ENCODE measurements at regions not wholly inside any gene's neighbourhood (a gene's known extent, or its start where the extent isn't known, plus 50 kb on each side); places are given as distances from the start of the nearest gene placed in this dataset.

DNA sequence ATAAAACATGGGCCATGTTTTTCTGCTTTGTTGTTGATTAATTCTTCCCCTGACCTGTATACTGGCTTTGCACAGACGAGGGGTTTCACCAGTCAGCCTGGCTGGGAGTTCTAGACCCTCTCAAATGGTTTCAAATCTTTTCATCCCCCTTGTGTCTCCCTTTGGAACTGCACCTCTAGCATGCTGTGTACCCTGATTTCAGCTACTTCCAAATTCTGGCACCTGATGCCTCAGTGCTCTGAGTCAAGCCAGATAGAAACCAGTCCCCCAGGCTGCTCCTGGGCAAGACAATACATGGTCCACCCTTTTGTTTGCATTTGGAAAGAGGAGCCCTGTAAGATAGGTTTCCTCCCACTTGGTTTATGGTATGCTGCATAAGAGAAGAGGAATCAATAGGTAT, 290.2 kb downstream of the BTBD3 start:
- WGBS (ENCODE audit: insufficient coverage, low coverage, missing lambda C conversion rate): 0% methylated on average over 1 of the region's 1 CpG
- in situ Hi-C loops (cut with MboI): no loop called here
- no peak overlapping the region for H2AFZ ChIP-seq (ENCODE audit: low read depth, low read length)
- H3K9ac ChIP-seq (ENCODE audit: insufficient read depth in 1 of 2, low read depth in 2 of 2, low read length in 2 of 2): no peak overlapping the region
- CTCF ChIA-PET (ENCODE audit: low intra/inter-chr PET ratio): no interaction called here
- DNase-seq (ENCODE audit: extremely low read depth in 1 of 4, low spot score in 3 of 4): peak in 3 of 4 experiments; percentile 1 to 12 (median 8)
- H3K4me1 ChIP-seq (replicated peaks in 1 of 2; ENCODE audit: control insufficient read depth in 2 of 2, insufficient read depth in 2 of 2, low read length in 2 of 2): no peaks in the 10 kb centered on the region
- BruUV-seq (replicated peaks): no TSS peak
- no peak overlapping the region for H3K4me3 ChIP-seq
- no peaks in the 10 kb centered on the region for H3K27me3 ChIP-seq (ENCODE audit: control insufficient read depth in 2 of 2, insufficient read depth in 2 of 2, low read length in 2 of 2)
- H3K27ac ChIP-seq (ENCODE audit: extremely low read depth, low read depth, low read length): no peak overlapping the region
- no peak overlapping the region for H3K4me2 ChIP-seq (ENCODE audit: insufficient read depth, low read length)
- no peaks in the 10 kb centered on the region for H3K9me3 ChIP-seq (replicated peaks; ENCODE audit: control insufficient read depth, insufficient read depth, low read depth, low read length)
- H3K9me1 ChIP-seq (ENCODE audit: control insufficient read depth, insufficient read depth, low read length): no peaks in the 10 kb centered on the region
- no peaks in the 10 kb centered on the region for H3K79me2 ChIP-seq (ENCODE audit: control insufficient read depth, insufficient read depth, low read length)
- H3K36me3 ChIP-seq (ENCODE audit: control insufficient read depth, insufficient read depth, low read length): no peaks in the 10 kb centered on the region
- FAIRE-seq: no peak
- intact Hi-C loops (cut with micrococcal nuclease): no loop called here
- POLR2A ChIA-PET: interaction anchor here (0.6 kb wide), 1 partner anchor 296 kb away, joined by 3 read pairs; no protein-coding TSS in a partner anchor
- no peaks in the 10 kb centered on the region for H4K20me1 ChIP-seq (replicated peaks; ENCODE audit: control insufficient read depth, insufficient read depth, low read length)
- ATAC-seq: no peak
- TF ChIP-seq NBN (IDR thresholded peaks at IDR 0.05; ENCODE audit: low read depth) (no peak), COPS2 (conservative IDR thresholded peaks at IDR 0.05) (no peak), MTA3 (IDR thresholded peaks at IDR 0.05; ENCODE audit: borderline replicate concordance) (no peak), BCL6 (CRISPR knock-in tag; IDR thresholded peaks at IDR 0.05) (no peak), HNRNPL (IDR thresholded peaks at IDR 0.05; ENCODE audit: low read depth, low read length) (no peak), NR4A1 (CRISPR knock-in tag; IDR thresholded peaks at IDR 0.05) (no peak), NR4A1 (tag; IDR thresholded peaks at IDR 0.05) (no peak), ZNF431 (CRISPR knock-in tag; IDR thresholded peaks at IDR 0.05) (no peak), NFXL1 (CRISPR knock-in tag; IDR thresholded peaks at IDR 0.05) (no peak), POU5F1 (IDR thresholded peaks at IDR 0.05; ENCODE audit: borderline replicate concordance, low read depth, low read length, partially characterized antibody) (no peak), ZNF551 (CRISPR knock-in tag; IDR thresholded peaks at IDR 0.05) (no peak), POLR2AphosphoS5 (IDR thresholded peaks at IDR 0.05; ENCODE audit: control insufficient read depth, insufficient read depth, low read depth, low read length) (no peak), ZNF324 (CRISPR knock-in tag; IDR thresholded peaks at IDR 0.05) (no peak), LARP7 (IDR thresholded peaks at IDR 0.05) (no peak)
- TF ChIP-seq, protein P1, sequence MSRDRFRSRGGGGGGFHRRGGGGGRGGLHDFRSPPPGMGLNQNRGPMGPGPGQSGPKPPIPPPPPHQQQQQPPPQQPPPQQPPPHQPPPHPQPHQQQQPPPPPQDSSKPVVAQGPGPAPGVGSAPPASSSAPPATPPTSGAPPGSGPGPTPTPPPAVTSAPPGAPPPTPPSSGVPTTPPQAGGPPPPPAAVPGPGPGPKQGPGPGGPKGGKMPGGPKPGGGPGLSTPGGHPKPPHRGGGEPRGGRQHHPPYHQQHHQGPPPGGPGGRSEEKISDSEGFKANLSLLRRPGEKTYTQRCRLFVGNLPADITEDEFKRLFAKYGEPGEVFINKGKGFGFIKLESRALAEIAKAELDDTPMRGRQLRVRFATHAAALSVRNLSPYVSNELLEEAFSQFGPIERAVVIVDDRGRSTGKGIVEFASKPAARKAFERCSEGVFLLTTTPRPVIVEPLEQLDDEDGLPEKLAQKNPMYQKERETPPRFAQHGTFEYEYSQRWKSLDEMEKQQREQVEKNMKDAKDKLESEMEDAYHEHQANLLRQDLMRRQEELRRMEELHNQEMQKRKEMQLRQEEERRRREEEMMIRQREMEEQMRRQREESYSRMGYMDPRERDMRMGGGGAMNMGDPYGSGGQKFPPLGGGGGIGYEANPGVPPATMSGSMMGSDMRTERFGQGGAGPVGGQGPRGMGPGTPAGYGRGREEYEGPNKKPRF (IDR thresholded peaks at IDR 0.05; ENCODE audit: low read depth, low read length): no peak
- TF ChIP-seq, protein P2, sequence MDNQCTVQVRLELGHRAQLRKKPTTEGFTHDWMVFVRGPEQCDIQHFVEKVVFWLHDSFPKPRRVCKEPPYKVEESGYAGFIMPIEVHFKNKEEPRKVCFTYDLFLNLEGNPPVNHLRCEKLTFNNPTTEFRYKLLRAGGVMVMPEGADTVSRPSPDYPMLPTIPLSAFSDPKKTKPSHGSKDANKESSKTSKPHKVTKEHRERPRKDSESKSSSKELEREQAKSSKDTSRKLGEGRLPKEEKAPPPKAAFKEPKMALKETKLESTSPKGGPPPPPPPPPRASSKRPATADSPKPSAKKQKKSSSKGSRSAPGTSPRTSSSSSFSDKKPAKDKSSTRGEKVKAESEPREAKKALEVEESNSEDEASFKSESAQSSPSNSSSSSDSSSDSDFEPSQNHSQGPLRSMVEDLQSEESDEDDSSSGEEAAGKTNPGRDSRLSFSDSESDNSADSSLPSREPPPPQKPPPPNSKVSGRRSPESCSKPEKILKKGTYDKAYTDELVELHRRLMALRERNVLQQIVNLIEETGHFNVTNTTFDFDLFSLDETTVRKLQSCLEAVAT (IDR thresholded peaks at IDR 0.05): no peak
- TF ChIP-seq, protein P3, sequence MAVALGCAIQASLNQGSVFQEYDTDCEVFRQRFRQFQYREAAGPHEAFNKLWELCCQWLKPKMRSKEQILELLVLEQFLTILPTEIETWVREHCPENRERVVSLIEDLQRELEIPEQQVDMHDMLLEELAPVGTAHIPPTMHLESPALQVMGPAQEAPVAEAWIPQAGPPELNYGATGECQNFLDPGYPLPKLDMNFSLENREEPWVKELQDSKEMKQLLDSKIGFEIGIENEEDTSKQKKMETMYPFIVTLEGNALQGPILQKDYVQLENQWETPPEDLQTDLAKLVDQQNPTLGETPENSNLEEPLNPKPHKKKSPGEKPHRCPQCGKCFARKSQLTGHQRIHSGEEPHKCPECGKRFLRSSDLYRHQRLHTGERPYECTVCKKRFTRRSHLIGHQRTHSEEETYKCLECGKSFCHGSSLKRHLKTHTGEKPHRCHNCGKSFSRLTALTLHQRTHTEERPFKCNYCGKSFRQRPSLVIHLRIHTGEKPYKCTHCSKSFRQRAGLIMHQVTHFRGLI (CRISPR knock-in tag; IDR thresholded peaks at IDR 0.05): no peak
- TF ChIP-seq, protein P4, sequence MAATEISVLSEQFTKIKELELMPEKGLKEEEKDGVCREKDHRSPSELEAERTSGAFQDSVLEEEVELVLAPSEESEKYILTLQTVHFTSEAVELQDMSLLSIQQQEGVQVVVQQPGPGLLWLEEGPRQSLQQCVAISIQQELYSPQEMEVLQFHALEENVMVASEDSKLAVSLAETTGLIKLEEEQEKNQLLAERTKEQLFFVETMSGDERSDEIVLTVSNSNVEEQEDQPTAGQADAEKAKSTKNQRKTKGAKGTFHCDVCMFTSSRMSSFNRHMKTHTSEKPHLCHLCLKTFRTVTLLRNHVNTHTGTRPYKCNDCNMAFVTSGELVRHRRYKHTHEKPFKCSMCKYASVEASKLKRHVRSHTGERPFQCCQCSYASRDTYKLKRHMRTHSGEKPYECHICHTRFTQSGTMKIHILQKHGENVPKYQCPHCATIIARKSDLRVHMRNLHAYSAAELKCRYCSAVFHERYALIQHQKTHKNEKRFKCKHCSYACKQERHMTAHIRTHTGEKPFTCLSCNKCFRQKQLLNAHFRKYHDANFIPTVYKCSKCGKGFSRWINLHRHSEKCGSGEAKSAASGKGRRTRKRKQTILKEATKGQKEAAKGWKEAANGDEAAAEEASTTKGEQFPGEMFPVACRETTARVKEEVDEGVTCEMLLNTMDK (IDR thresholded peaks at IDR 0.05; ENCODE audit: borderline replicate concordance, insufficient read depth, low read depth, low read length, poor library complexity, severe bottlenecking): no peak
